ENCODE measurements at regions not wholly inside any gene's neighbourhood (a gene's known extent, or its start where the extent isn't known, plus 50 kb on each side); places are given as distances from the start of the nearest gene placed in this dataset.

GRCh38 chr20:23138226-23138625 is 52.1 kb upstream of the CD93 start:
- no peak for DNase-seq (ENCODE audit: low read depth in 2 of 2)

- DNase-seq (ENCODE audit: low read depth in 2 of 2): no peak
These were observed 51.0 kb upstream of the CD93 start for GRCh38 chr20:23136893-23137745.

DNA sequence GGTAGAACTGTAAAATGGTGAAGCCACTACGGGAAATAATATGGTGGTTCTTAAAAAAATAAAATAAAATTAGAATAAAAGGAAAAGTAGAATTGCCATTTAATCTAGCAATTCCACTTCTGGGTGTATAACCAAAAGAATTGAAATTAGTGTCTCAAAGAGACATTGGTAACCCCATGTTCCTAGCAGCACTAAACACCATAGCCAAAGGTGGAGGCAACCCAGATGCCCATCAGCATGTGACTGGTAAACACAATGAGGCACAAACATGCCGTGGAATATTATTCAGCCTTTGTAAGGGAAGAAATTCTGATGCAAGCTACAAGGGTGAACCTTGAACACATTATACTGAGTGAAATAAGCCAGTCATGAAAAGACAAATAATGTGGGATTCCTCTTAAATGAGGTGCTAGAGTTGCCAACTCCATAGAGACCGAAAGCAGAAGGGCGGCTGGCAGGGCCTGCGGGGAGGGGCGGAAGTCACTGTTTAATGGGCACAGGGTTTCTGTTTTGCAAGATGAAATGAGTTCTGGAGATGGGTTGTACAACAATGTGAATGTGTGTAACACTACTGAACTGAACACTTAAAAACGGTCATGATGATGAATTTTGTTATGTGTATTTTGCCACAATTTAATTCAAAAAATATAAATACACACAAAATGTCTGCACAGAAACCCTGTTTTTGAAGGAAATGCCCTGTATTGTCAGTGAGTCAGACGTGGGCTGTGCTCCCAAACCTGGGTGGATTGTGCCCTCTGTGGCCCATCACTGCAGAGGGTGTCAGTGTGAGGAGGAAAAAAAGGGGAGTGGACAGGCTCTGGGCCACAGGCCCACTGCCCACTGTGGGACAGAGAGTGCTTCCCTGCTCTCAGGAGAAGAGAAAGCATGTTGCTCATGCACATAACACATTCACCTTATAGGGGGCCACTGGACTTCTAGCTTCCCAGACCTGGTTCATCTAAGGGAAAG is 49.6 kb upstream of the CD93 start:
- DNase-seq (ENCODE audit: low read depth in 2 of 2): no peak

All from stimulated activated CD4-positive, alpha-beta T cell treated with anti-CD3 and anti-CD28 coated beads, Interleukin-1b, Interleukin-23, amount 100 ng/mL, for 4 hours (primary cell).